ENCODE measurements at regions not wholly inside any gene's neighbourhood (a gene's known extent, or its start where the extent isn't known, plus 50 kb on each side); places are given as distances from the start of the nearest gene placed in this dataset.

DNA sequence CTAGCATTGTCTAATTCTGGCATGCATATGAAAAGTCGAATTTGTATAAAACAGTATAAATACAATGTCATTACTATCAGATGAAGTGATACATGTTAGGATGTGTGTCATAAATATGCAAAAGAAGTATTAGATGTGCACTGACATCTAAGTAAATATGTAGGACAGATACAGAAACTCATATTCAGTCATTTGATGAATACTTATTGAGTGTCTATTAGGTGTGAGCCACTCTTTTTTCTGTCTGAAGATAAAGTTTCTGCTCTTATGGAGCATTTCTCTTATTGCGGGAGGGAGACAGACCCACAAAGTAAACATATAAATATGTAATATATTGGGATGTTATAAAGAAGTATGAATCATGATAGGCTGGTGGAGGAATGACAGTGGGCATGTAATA, 426.6 kb upstream of the B3GALT2 start:
- DNase-seq = no peak

DNA sequence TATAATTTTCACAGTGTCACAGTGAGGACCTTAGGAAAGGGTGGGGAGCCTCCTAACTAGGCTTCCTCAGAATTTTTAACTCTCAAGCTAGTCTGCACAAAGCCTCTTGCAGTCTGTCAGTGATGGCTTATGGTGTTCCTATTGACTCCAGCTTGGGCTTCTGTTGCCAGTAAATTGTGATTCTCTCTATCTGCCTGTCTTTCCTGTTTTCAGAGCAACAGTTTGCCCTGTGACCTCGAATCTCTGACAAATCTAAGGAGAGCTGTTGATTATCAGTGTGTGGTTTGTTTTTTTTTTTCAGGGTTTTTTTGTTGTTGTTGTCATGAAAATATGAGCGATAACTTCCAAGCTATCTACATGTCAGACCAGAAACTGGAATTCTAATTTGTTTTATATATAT, 423.2 kb upstream of the B3GALT2 start:
- DNase-seq = no peak

DNA sequence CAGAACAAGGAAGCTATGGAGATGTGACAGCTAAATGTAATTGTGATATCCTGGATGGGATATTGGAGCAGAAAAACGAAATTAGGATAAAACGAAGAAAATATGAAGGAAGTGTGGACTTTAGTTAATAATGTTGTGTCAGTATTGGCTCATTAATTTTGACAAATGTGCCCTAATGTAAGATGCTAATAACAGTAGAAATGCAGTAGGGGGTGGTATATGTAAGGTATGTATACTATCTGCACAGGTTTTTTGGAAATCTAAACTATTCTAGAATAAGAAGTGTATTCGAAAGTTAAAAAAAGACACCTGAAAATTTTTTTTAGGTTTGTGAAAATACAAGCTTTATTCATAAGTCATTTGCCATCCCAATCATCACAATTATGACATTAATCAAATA, 421.4 kb upstream of the B3GALT2 start:
- no peak for DNase-seq

DNA sequence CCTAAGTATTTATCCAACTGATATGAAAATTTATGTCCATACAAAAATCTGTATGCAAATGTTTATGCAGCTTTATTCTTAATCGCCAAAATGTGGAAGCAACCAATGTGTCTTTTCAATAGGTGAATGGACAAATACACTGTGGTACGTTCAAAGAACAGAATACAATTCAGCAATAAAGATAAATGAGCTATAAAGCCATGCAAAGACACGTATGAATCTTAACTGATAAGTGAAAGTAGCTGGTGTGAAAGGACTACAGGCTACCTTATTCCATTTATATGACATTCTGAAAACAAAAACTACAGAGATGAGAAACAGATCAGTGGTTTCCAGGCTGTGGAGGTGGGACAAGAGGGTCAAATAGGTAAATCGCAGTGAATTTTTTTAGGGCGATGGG, 419.6 kb upstream of the B3GALT2 start:
- no peak for DNase-seq

DNA sequence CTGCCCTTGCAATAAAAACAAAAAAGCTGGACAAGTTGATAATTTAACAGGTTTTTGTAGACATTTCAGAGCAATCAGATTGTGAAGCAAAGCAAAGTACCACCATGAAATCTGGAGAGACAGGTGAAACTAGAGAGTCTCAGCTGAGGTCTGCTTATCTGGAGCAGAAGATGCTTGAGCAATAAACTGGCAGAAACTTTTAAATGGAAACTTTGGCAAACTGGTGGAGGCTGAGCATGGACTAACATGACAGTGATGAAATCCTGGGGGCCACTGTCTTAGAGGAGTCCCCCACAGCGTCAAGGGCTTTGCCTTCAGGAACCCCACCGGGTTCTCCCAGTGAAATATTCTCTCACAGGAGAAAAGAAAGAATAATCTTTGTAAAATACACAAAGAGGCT, 416.3 kb upstream of the B3GALT2 start:
- DNase-seq = no peak

DNA sequence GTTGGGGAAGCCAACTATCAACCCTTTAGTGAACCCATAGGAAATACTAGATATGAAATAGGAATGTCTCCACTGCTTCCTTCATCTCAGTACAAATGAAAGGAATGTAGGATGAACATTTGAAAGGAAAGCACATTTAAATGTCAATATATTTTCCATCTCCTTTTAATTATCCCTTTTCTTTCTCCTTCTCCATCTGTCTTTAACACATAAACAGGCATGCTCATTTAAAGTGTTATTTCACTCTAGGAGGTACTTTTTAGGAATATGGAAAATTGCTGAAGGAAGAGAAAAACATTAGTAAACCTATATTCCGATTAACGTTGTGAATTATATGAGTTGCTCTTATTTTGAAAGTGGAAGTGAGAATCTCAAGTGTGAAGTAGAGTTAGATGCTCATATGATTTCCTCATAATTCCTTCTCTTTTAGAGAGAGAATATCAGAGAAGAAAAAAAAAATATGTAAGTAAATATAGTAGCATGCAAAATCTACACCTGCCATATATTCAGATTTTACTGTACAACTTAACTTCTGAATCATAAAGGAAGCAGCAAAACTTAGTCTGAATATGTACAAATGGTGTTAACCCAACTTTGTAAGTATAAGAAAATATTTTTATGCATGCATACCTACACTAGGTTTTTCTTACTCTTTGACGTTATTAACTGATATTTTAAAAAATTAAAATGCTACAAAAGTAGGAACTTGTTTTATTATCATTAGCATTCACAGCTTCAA, 406.9 kb upstream of the B3GALT2 start:
- peak in 1 of 3 donors; percentile 17 for DNase-seq

DNA sequence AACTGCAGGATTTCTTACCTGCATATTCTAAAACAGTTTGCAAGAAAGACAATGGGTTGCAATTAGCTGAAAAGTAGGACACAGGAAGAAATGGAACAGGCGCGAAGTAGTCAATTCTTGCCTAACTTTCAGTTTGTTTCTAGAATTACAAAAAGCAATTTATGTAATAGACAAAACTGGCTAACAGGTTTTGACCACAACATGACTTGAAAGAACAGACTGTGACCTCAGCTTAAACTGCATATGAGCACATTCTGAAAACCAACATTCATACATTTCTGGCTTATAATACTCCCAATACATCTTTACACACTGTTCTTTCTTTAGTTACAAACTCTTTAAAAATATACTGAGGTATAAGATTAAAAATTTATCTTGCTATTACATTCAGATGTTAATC, 405.9 kb upstream of the B3GALT2 start:
- DNase-seq = no peak

DNA sequence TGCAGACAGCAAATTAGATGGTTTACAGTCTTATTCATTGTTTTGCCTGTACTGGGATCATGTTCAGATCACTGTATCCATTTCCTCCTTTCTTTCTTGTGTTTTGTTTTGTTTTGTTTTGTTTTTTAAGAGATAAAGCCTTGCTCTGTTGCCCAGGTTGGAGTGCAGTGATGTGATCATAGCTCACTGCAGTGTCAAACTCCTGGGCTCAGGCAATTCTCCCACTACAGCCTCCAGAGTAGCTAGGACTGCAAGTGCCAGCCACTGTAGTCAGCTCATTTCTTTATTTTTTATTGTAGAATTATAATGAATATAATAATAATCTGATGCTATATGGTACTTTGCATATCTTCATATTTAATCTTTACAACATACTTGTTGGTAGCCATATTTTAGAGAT, 403.7 kb upstream of the B3GALT2 start:
- DNase-seq = no peak

DNA sequence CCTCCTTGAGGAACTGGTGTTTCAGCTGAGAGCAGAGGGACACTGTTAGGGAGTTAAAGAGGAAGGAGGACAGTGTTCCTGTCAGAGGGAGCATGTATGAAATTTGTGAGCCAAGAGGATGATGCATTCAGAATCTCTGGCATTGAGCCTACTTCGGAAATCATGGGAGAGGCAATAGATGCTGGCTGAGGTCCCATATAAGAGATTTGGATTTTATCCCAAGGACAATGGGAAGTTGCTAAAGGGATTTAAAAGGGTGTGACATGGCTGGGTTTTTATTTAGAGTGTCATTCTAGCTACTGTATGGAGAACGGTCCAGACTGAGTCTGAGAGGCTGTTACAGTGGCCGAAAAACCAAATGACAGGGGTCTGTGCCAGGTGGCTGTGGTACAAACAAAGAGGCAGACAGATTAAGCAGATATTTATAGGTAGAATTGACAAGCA, 403.2 kb upstream of the B3GALT2 start:
- DNase-seq = peak in 1 of 3 donors; percentile 16

DNA sequence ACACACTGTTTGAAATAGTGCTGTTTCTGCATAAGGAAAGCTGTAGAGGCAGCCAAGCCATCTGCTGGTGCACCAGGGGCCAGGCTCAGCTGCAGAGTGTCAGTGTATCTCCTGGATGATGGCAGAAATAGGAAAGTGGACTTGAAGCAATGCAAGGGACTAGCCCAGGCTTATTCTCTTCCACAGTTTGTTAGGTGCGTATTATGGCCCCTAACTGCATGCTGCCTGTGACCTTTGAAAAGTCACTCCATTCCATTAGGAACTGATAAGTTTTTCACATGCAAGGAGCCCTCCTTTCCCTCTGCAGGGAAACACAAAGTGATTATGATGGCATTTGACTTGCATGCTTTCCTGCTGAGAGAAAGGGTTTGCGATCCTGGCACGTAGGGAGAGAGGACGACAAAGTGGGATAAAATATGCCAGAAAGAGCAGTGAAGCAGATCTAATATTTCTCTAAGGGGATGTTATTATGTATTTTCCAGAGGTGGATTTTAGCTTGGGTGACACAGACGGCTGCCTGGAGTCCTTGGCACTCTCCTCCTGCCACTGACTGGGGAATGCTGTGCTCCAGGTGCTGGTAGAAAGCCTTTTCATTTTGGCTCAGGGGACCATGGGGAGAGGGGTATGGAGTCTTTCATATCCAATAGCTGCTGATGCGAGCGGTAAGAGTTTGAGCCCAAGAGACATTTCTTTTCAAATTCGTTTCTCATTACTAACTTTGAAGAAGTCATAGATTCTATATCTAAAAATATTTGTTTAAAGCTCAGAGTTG, 402.1 kb upstream of the B3GALT2 start:
- DNase-seq = no peak

DNA sequence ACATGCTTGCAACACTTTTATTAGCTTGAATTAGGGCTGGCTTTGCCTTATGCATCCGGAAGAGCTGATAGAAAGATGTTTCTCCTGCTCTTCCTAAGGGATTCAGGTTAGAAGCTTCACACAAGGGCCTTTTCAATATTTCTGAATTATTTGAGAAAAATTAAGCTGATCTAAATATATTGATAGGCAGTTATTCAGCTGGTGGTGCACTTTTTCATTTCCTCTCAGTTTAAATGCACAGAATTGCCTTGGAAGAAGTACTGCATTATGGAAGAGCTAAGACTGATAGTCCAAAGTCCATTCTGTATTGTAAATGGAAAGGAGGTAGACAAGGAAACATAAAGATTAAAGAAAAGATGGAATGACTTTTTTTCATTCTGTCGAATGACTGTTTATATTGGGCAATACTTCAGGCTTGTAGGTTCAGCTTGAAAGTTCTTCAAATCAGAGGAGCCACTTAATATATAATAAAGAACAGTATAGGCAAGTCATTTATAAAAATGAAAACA, 398.4 kb upstream of the B3GALT2 start:
- DNase-seq = no peak

DNA sequence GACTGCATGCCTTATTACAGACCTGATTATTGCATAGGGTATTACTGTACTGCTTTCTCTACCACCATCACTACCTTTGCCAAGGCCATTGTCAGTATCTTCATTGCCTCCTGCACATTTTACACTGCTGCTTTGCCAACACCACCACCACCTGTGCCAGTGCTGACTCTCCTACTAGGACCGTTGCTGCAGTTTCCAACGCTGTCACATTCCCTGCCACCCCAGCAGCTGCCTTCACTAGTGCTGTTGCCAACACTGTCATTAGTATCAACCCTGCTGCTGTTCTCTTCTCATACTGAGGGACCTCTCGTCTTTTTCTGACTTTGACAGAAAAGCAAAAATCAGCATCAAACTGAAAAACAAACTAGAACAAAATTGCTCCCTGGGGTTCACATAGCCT, 394.9 kb upstream of the B3GALT2 start:
- no peak for DNase-seq

DNA sequence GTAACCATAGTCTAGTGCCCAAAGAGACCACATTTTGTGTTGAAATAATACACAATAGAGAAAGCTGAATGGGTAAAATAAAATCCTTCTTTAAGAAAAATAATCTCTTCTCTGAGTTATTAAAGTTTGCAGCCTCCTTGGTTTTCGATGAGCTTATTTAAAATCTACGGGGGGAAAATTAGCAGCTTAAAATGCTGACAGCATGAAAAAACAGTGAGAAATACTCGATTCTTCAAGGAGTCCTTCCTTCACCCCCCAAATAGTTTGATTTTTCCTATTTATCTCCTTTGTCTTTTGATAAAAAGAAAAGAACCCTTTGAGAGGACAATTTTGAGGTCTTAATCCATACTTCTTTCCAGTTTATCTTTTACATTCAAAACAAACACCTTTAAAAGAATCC, 394.0 kb upstream of the B3GALT2 start:
- no peak for DNase-seq

DNA sequence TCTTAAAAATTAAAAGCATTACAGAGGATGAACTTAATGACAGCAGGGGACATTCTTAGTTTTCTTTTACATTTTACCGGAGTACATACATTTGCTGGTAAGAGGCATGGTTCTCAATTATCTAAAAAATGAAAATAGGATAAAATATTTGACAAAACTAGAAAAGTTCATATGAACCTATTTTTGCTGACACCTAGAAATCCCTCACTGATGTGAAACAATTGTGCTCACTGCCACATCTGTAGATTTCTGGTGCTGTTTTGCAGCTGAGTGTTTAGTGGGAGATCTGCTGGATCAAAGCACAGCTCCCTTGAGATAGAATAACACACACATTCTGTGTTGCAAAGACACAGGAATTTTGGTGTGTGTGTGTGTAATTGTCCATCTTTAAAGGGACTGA, 392.9 kb upstream of the B3GALT2 start:
- no peak for DNase-seq

DNA sequence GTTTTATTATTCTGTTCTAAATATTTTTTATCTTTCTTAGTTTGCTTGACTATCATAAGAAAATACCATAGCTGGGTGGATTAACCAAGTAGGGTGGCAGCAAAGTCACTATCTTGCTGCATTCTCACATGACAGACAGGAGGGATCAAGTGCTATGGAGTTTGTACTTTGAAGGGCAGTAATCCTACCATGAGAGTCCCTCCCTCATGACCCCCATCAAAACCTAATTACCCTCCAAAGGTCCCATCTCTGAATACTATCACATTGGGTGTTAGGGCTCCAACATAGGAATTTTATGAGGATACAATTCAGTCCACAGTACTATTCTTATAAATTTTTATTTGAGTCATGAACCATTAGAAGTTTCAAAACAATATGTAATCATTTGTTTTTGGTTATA, 388.5 kb upstream of the B3GALT2 start:
- DNase-seq = peak in 1 of 3 donors; percentile 11

DNA sequence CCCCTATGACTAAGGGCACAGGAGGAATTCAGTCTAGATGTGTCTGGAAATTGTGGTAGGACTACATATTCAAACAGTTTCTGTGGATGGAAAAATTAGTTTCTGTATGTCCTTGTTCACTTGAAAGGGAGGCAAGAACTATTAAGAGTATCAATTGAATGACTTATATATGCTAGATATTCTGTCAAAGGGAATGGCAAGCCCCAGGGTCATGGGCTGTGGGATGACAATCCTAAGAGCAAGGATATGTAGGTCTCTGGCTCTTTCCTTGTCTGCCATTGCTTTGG, 383.5 kb upstream of the B3GALT2 start:
- no peak for DNase-seq

DNA sequence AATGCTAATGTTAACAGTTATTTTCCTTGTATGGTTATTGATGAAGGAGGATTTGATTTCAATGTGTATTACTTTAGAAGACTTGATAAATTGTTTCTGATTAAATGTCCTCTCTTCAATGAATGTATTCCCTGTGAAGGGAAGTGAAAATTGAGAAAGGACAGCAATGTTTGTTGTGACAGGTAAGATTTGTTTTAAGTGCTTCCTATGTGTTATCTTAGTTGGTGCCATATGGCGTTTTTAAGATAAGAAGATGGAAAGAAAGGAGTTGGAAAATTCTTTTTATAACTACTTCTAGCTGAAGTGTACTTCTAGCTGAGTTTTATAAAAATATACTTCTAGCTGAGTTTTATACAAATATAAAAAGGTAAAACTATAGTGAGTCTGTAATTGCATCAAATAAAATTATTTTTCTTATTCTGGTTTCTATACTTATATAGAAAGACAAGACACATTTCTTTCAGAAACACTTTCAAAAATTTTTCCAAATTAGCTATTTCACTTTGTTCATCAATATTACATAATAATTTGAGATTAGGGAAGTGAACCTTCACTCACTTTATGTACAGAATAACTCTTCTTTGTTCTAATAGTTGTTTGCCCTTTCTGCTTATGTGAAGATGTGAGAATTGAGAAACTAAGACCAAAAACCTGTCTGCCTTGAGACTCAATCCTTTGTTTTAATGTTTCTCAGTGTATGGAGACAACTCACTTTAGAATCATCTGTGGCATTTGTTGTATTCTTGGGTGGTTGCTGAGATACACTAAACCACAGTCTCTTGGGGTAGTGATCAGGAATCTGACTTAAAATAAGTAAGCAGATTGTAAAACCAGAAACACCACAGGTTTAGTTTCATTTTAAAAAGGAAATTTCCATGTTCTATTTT, 382.9 kb upstream of the B3GALT2 start:
- peak in 1 of 3 donors; percentile 32 for DNase-seq

DNA sequence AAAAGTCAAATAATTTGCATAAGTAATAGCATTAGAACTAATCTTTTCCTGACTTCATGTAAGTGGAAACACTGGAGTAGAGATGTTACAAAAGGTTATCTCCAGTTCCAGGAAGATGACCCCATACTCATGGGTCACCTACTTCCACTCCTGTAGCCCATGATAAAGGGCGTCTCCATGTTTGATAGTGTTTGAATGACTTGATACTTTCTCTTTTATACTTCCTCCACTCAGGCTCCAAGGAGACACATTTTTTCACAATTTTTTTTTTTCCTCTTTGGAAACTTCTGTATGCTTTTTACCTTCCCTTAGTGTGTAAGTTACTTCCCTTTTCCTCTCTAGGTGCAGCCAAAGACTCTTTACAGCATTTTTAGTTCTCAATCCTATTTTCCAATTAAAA, 382.1 kb upstream of the B3GALT2 start:
- peak in 2 of 3 donors; percentile 19 to 35 for DNase-seq

DNA sequence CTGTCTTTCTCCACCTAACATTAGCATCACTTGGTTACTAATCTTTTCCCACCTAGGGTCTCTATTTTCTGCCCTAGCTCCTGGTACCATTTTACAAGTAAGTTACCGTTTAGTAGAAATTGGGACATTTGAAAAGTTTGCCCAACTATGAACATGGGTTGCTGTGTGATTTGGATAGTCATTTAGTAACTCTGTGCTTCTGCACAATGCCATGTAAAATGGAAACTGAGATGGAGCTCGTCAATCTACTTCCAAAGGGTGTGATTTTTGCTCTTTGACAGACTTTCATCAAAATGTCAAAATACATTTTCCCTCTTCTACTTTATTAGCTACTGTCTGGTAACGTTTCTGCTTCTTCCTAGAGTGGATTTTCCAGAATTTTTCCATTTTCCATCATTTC, 381.5 kb upstream of the B3GALT2 start:
- DNase-seq = no peak

DNA sequence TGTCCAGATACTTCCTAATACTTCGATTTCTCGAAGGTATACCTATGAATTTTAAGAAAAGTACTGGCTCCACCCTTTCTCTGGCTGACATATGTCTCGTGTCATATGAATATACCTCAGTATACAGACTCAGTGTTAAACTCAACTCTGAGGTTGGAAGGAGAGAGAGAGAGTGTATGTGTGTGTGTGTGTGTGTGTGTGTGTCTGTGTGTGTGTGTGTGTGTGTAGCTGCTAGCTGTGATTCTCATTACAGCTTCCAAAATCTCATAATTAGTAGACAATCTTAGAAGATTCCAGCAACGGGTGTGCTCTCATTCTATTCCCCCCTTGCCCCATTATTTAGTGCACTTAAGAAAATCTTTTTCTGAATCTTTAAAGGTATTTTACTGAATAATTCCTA, 380.3 kb upstream of the B3GALT2 start:
- DNase-seq = no peak

DNA sequence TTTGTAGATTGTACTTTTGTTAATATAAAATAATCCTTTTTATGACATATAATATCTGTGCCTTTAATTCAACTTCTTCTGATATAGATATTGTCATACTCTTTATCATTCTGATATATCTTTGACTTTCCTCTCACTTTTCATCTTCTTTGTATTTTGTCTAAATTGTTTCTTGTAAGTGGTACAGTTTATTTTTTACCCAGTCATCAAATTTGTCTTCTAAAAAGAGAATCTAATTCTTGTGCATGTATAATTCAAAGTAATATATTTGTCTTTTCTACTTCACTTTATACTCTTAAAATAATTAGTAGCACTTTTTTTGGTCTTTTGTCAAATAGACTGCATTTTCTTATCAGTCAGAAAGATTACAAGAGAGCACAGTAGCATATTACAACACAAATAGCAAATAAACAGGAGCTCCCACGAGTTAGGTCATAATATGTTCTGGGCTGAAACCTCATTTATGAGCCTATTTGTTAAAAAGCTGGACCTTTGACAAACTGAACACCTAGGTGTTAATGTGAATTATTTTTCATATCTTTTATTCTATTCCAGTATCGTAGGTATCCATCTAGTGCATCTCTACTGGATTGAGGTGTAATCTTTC, 379.7 kb upstream of the B3GALT2 start:
- DNase-seq = no peak

DNA sequence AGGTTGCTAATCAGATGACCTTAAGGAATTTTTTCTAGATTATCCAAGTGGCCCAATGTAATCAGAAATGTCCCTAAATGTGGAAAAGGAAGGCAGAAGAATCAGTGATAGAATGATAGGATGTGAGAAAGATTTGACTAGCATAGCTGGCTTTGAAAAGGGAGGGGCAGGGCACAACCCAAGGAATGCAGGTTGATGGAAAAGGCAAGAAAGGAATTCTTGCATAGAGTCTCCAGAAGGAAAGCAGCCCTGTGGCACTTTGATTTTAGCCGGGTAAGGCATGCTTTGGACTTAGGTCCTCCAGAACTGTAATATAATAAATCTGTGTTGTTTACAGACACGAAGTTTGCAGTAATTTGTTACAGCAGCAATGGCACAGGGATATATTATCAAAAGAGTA, 375.7 kb upstream of the B3GALT2 start:
- no peak for DNase-seq

DNA sequence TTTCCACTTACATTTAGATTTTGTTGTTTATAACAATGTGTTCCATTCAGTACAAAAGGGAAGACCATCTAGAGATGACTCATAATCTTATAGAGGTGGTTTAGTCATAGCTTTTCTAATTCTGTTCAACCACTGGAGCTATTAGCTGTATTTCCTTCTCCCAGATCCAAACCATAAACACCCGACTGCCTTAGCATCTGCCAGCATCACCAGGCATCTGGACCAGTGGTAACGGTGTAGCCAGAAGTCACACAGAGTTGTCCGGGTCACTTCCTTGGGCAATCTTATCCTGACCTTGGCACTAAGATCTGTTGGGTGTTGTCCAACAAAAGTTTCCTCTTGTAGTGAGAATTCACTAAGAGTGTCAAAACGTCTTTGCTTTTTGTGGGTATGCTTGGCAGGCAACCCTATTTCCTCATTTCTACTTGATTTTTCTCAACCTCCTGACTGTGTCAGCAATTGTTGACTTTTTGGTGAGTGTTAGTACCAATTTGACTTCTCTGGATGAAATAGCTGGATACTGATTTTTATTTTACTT, 372.1 kb upstream of the B3GALT2 start:
- peak; percentile 37 to 71 (median 70) for DNase-seq
